NCI-H82 treated with DMSO at 0.1 percent for 48 hours (cell line): ENCODE measurements at regions not wholly inside any gene's neighbourhood (a gene's known extent, or its start where the extent isn't known, plus 50 kb on each side); places are given as distances from the start of the nearest gene placed in this dataset.
"Not testable (repeated sequence)": the region's sequence is repeated elsewhere in the genome, so short reads cannot be mapped to it uniquely, and the experiment has no call there.

Source experiments
- DNase-seq: peaks from one replicate; lab custom pipeline; 2025; ENCODE audit not compliant: unreplicated experiment; lab: John Stamatoyannopoulos, UW

DNA sequence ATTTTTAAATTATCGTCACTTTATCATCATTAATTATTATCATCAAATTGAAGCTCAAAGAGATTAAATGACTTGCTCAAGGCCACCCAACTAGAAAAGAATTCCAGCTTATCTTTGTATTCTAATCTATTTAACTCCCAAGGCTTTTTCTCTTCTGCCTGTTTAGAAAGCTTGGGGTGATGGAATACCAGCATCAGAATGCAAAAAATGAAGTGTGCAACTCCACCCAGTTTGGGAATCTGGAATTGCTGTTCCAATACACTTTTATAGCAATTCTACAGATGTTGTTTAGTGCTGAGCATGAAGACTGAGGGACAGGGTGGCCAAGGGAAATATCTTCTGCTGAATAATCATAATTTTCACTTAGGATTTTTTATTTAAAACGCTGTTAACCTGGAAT lies 97.2 kb upstream of the FIBIN start:
- no peak for DNase-seq

DNA sequence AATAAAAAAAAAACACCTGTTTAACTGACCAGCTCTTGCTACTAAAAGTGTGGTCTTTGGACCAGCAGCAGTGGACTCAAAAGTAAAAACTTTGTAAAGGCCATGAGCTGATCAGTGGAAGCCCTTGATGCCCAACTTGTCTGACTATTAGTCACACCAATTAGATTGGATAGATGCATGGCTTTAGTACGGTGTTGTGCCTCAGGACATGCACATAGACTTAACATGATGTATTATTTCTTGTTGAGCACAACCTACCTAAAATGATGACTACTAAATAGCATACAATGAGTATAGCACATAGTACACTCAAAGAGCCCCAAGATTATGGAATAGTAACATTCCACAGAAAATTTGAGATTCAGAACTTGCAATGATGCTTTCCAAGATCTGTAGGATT lies 95.1 kb upstream of the FIBIN start:
- no peak for DNase-seq

DNA sequence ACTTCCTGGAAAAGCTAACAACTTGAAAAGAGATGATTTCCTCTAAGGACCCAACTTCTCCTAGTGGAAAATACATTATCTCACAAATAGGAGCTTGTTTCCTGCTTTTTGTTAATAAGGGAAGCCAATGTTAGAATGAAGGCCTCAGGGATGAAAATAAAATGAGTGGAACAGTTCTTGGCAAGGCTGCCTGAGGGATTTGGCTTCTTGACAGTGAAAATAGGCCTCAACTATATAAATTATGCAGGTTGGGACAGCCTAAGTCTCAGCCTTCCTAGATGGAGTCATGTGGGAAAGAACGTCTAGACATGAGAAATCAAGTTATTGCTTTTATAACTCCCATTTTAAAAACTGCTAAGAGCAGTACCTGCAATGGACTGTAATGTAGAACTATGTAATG lies 92.8 kb upstream of the FIBIN start:
- DNase-seq = no peak

DNA sequence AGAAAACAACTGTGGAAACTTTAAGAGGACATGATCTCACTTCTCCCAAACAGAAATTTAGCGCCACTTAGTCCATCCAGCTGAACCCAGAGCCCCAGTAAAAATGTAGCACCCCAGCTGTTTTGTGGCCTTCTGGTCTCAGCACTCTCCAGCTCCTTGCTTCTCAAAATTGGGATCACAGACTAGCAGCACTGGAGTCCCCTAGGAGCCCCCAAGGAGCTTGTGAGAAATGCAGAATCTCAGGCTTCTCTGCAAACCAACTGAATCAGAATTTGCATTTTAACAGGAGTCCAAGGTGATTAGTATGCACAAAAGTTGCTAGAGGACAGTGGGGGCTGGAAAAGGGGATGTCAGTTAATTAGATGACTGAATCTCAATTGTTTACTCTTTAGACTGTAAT lies 89.8 kb upstream of the FIBIN start:
- peak; percentile 0 for DNase-seq

DNA sequence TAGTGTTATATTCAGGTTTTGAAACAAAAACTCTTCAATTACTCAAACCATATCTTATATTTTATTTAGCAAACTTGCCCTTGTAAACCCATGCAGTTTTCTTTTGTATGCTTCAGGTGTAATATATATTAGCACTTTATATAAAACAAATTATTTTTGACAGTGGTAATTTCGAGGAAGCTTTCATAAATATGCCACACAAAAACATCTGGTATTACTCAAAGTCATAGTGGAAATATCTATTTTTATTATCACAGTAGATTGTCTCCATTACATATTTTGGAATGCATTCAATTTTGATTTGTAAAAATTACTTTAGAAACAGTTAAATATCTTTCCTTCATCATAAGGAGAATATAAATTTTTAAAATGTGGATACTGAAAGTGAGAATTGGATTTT lies 89.1 kb upstream of the FIBIN start:
- DNase-seq = no peak

DNA sequence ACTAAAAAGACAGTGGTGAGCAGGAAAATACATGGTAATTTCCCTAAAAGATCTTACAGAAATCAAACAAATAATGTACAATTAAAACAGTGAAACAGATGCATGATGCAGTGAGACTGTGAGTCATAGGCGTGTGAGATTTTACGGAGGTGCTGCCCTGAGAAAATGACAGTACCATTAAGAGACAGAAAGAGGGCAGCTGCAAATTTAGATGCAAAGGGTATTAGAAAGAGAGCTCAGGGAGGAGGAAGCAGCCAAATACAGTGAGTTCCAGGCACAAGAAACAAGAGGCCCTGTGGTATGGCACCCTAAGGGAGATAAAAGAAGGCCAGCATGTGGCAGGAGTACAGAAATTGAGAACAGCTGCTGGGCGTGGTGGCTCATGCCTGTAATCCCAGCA lies 88.5 kb upstream of the FIBIN start:
- peak; percentile 4 for DNase-seq

DNA sequence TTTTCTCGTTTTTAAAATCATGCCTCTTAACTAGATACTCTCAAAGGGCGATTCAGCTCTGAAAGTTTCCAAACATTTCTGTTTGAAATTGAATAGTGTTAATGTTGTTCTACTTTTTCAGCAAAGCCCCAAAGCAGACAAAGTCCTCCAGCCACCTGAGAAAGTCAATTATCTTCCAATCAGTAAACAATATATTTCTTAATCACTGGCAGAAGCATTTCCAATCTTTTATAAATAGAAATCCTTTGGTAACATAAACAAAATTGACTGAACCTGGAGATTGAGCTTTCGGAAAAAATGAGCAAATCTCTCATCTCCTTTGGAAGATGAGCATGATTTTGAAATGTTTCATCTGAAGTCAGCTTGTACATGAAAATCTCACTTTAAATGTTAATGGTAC lies 84.4 kb upstream of the FIBIN start:
- DNase-seq = no peak

DNA sequence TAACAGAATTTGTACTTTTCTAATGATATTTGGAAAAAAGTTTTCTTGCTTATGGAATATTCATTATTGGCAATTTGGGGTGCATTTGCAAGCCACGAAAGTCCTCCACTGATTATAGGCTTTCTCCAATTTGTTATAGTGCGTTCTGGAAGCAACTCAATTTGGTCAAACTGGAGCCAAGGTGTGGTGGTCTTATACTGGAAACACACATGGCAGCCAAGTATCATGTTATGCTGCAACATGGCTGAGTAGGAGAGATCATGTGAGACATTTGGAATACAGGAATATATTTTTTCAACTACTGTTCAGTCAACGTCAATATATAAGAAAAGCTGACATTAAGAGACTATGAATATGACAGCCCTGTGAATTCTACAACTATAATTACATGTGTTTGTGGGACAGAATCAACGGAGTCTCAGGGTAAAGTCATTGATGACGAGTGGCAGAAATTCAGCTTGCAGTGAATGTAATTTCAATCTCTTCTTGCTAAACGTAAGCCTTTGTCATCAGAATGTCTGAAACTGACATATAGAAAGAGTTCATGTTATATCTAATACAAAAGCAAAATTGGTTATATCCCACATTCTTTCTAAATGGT lies 83.8 kb upstream of the FIBIN start:
- no peak for DNase-seq

DNA sequence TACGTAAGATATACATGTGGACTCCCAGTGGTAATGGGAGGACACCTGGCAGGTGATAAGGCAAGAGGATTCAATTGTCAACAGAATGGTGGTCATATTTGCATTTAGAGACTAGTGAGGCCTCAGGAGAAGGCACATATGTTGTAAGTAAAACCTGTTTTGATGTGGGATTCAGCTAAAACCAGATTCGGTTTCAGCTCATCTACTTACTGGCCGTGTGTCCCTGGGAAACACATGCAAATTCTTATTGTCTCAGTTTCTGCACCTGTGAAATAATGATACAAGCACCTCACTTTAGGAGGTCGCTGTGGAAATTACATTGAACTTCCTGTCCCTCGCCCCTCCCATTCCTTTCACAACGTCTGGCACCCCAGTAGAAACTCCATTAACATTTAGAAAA lies 78.9 kb upstream of the FIBIN start:
- no peak for DNase-seq

DNA sequence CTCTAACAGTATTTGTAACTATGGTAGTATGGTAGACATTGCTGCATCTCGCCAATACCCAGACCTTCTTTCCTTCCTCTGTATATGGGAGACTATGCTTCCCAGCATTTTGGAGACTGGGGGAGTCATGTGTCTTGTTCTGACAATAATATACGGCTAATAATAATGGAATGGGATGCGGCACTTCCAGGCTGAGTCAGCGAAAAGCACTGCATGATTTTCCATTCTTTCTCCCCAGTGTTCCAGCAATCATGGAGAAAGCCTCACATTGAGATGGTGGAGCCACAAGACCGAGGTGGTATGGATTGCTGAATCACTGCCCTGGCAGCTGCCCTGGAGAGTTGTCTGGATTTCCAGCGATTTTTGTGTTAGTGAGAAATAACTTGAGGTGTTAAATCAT lies 77.1 kb upstream of the FIBIN start:
- DNase-seq = no peak

DNA sequence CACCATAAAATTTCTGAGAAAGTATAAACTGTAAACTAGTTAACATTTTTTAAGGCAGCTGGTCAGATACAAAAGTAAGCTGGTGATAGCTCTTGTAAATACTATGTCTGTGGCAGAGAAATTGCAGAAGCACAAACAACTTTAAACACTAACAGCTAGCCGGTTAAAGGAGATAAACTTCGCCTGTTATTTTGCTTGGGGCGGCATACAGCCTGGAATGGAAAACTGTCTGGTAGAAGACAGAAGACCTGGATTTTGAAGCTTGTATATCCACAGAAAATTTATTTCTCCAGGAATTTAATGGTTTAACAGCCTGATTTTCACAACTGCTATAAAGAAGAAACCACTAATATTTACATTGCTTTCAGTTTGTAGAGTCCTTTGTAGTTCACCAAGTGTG lies 65.3 kb upstream of the FIBIN start:
- DNase-seq = no peak

DNA sequence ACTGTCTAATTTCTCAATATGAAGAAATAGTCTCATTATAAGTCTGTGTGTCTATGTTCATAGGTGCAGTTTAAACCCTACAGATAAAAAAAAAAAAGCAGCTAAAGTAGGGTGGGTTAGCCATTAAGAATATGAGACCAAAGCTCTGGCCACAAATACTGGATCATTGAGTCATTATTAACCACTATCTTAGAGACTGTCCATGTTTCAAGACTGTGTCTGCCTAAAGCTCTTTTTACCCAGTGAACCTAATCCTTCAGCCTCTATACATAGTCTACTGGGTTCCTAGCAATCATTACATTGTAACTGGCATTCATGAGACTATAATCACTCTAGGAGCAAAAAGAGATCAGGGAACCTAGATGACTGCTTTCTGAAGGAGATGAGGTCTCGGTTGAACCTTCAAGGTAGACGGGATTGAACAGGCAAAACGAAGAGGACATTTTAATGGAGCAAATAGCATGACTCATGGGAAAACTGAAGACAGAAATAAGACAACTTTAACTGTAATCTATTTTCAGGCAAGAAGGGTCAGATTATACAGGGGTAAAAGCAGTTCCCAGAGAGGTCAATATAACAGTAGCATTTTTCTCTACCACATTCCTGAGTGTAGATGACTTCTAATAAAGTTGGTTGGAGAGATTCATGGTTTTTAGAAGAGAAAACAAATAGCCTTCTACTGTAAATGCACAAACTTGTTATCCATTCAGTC lies 64.0 kb upstream of the FIBIN start:
- DNase-seq = no peak

DNA sequence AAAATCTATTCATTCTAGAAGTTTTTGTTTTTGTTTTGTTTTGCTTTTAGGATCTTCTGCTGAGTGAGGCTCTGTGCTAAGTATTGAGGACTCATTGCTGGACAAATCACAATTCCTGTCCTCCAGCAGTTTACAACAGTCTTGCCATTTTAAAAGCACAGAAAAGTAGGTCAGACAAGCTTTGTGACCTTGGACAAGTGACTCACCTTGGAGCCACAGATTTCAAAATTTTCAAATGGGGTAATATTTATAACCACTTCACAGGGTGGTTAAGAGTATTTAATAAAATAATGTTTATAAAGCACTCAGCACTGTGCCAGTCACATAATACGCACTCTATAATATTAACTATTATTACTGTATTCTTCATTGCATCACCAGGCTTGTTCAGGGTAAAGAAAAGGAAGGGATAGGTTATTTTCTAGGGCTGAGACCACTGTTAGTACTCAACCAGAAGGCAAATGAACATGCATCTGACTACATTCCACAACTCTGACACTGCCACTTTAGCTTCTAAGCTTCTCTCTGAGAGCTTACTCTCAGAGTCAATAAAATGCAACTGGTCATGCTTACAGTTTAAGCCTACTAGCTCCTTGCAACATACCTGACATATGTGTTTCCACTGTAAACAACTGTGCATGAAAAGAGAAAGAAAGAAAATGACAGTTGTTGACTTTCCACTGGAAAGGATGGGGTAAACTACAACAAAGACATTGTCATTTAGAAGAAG lies 63.2 kb upstream of the FIBIN start:
- no peak for DNase-seq

DNA sequence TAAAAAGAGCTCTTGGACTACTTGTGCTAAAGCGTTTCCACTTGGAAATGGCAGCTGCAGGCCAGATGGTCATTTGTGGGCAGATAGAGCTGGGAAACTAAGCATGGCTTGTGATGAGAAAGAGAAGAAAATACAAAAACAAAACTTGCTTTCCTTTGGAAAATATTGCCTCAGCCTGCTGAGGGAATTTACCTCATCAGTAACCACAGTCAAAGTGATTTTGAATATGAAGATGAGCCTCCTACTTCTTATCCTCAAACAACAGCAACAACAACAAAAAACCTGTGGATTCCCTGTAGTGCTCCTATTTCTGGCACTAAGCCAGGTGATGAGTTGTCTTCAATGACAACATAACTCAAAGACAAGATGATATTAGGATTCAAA lies 62.7 kb upstream of the FIBIN start:
- DNase-seq = no peak

DNA sequence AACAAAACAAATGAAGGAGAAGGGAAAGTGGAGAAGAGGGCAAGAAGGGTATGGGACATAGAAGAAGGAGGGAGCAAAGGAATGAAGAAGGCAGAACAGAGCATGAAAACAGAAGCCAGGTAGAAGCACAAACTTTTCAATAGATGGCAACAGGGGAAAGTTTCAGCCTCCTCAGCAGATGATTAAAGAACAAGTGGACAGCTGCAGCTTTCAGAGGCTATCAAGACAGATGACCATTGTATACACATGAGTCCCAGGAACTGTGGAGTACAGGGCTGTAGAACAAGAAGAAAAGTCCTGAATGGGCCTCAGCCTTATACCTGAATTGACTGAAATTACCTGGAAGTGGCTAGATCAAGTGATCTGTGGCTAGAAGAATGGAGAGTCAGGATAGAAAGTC lies 62.0 kb upstream of the FIBIN start:
- DNase-seq = no peak

DNA sequence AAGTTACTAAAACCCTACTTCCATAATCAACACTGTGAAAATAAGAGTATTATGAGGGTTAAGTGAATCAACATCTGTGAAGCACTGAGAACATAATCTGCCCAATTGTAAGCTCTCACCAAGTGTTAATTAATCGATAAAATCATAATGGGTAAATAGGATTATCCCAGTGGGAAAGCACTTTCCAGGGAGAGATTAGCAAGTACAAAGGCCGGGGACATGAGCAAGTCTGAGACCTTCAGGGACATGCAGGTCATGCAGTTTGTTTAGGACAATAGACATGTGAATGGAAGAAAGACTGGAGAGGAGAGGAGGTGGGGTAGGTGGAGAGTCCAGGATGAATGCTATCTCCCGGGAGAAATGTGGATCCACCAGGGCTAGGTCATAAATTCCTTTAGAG lies 57.8 kb upstream of the FIBIN start:
- peak; percentile 87 for DNase-seq

DNA sequence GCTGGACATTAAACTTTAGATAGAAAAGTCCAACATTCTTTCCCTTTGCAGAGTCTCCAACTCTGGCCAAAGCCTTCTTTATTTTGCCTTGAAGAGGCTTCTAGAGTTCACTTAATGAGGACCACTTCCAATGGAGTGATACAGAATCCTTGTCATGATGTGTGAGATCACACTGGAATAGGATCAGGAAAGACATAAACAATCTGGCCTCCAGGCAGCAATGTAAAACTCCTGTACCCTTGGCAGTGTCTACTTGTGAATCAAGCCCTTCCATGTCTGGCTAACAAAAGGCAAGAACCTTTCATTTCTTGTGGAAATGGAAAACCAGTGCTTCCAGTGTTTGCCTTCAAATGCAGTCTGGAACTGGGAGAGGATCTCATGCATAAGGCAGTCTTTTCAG lies 56.5 kb upstream of the FIBIN start:
- DNase-seq = no peak

DNA sequence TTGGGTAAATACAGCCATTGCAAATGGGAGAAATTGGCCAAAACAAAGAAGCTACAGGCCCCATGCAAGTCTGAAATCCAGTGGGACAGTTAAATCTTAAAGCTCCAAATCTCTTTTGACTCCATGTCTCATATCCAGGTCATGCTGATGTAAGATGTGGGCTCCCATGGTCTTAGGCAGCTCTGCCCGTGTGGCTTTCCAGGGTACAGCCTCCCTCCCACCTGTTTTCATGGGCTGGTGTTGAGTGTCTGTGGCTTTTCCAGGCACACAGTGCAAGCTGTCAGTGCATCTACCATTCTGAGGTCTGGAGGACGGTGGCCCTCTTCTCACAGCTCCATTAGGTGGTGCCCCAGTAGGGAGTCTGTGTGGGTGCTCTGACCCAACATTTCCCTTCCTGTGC lies 53.4 kb upstream of the FIBIN start:
- not testable (repeated sequence) for DNase-seq

DNA sequence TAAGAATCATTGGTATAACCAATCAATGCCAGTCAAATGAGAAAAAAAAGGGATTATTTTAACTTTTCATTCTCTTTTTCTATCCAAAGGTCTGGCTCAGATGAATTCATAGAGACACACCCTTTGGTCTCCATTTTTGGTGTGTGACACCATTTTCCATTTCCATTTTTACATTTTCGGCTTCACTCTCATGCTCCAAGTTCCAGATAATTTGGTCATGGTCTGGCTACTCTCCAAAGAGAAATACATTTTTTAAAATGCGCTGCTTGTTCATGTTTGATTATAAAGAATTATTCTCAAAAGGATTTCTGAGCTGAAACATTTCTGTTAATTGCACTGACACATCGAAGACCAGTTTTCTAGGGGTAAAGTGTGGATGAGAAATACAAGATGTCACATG lies 51.6 kb upstream of the FIBIN start:
- no peak for DNase-seq

DNA sequence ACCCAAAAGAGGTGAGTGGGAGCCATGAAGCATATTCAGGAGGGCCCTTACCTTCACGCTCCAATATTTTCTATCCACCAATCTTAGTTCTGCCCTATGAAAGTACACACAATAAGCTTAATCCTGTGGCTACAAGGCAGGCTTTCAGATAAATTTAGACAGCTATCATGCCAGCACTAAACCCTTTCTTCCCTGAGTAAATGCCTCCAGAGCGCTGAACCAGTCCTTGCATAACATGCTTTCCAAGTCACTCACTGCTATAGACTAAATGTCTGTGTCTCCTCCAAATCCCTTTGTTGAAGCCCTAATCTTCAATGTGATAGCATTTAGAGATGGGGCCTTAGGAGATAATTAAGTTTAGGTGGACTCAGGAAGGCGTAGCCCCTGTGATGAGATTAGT lies 50.3 kb upstream of the FIBIN start:
- DNase-seq = peak; percentile 96
